Lung (tissue), 11 donors: ENCODE measurements at regions not wholly inside any gene's neighbourhood (a gene's known extent, or its start where the extent isn't known, plus 50 kb on each side); places are given as distances from the start of the nearest gene placed in this dataset.

Source experiments
- ATAC-seq: fragments of 200-7000 bp; cut with Tn5 transposase; one replicate; pipeline ENCODE4 v1.9.1; 2020; ENCODE audit warnings: moderate number of reproducible peaks; ENCODE audit not compliant: insufficient read depth, low FRiP score
- DNase-seq, 3 donors: peaks; one replicate each; pipeline ENCODE4 v3.0.0-alpha.2; 2013 to 2017
- H3K27ac ChIP-seq, 2 donors: one replicate each; pipeline ENCODE4 v1.5.1; 2013; ENCODE audit warnings: mild to moderate bottlenecking in 2 of 2, moderate library complexity in 2 of 2, control low read depth in 1 of 2, inconsistent platforms in 1 of 2, low read depth in 1 of 2, low read length in 1 of 2
- H3K27me3 ChIP-seq, 3 donors: one replicate each; pipeline ENCODE4 v1.5.1; 2013; ENCODE audit warnings: low read length in 2 of 3; ENCODE audit not compliant: control insufficient read depth in 3 of 3, insufficient read depth in 3 of 3
- H3K36me3 ChIP-seq, 4 donors: one replicate each; pipeline ENCODE4 v1.5.1; 2013; ENCODE audit warnings: low read length in 4 of 4, mild to moderate bottlenecking in 1 of 4, moderate library complexity in 1 of 4; ENCODE audit not compliant: control insufficient read depth in 4 of 4, insufficient read depth in 4 of 4
- H3K4me1 ChIP-seq, 5 donors: one replicate each; pipeline ENCODE4 v1.5.1; 2013; ENCODE audit warnings: low read length in 5 of 5, mild to moderate bottlenecking in 2 of 5, moderate library complexity in 1 of 5; ENCODE audit not compliant: control insufficient read depth in 5 of 5, insufficient read depth in 5 of 5
- H3K4me3 ChIP-seq: one replicate; pipeline ENCODE4 v1.5.1; 2013; ENCODE audit warnings: mild to moderate bottlenecking, control low read depth, moderate library complexity
- H3K9ac ChIP-seq, 2 donors: one replicate each; pipeline ENCODE4 v1.5.1; 2013; ENCODE audit warnings: low read length in 2 of 2, control low read depth in 1 of 2; ENCODE audit not compliant: insufficient read depth in 1 of 2
- H3K9me3 ChIP-seq, 4 donors: one replicate each; pipeline ENCODE4 v1.5.1; 2013; ENCODE audit warnings: low read length in 3 of 4, mild to moderate bottlenecking in 1 of 4, moderate library complexity in 1 of 4; ENCODE audit not compliant: control insufficient read depth in 4 of 4, insufficient read depth in 3 of 4
- CTCF ChIP-seq: IDR thresholded peaks from 2 replicates; pipeline ENCODE4 v1.5.1; 2012; ENCODE audit warnings: mild to moderate bottlenecking; ENCODE audit errors: control extremely low read depth, extremely low read depth
- WGBS, 2 donors: extraction: QIAGEN DNeasy Blood & Tissue Kit; methylation state at CpG; one replicate each; pipeline ENCODE4 v1.1.7; 2013; 5-methylcytosine and 5-hydroxymethylcytosine counted together
- donor health status: control.
- donor health status: control.
- donor health status: Bipolar disorder and iron deficiency.
- donor health status: healthy.
- donor health status: DM: yes; HTN: yes; CAD: no.

GRCh38 chr2:153307223-153307622 is 171.3 kb downstream of the RPRM start:
- 57 to 71% methylated on average over 3 of the region's 3 CpGs for WGBS, 2 donors
- DNase-seq (no peak), ATAC-seq (no peak)
- Histone ChIP-seq H3K4me1 (no peaks in the 10 kb centered on the region), H3K27me3 (no peaks in the 10 kb centered on the region), H3K9me3 (no peaks in the 10 kb centered on the region), H3K4me3 (no peak overlapping the region), H3K27ac (no peak overlapping the region), H3K9ac (no peak overlapping the region), H3K36me3 (no peaks in the 10 kb centered on the region)
- TF ChIP-seq CTCF, result no peak

GRCh38 chr2:153299809-153300208 is 178.8 kb downstream of the RPRM start:
- Histone ChIP-seq H3K9me3 (no peaks in the 10 kb centered on the region), H3K4me3 (no peak overlapping the region), H3K9ac (no peak overlapping the region), H3K27ac (no peak overlapping the region), H3K27me3 (no peaks in the 10 kb centered on the region), H3K4me1 (peaks cover 0 to 5% (median 0%) of the 10 kb centered on the region in 5 donors), H3K36me3 (no peaks in the 10 kb centered on the region)
- 74 to 91% methylated on average over 4 of the region's 4 CpGs for WGBS, 2 donors
- no peak for TF ChIP-seq CTCF
- DNase-seq (peak in 1 of 3 donors; percentile 4), ATAC-seq (peak; percentile 36)

- H3K27ac ChIP-seq, result no peak overlapping the region
- no peaks in the 10 kb centered on the region for H3K36me3 ChIP-seq
- no peak for DNase-seq
- no peak overlapping the region for H3K9ac ChIP-seq
- no peak overlapping the region for H3K4me3 ChIP-seq
- H3K27me3 ChIP-seq, result no peaks in the 10 kb centered on the region
- ATAC-seq, result no peak
- 70 to 81% methylated on average over 3 of the region's 3 CpGs for WGBS, 2 donors
- H3K4me1 ChIP-seq, result peaks cover 0 to 5% (median 0%) of the 10 kb centered on the region in 5 donors
- TF ChIP-seq CTCF, result no peak
- H3K9me3 ChIP-seq, result no peaks in the 10 kb centered on the region
Measured at GRCh38 chr2:153299217-153299616, 179.3 kb downstream of the RPRM start.

GRCh38 chr2:153294199-153294786 is 184.3 kb downstream of the RPRM start:
- DNase-seq (no peak), ATAC-seq (no peak)
- Histone ChIP-seq H3K9ac (no peak overlapping the region), H3K27me3 (no peaks in the 10 kb centered on the region), H3K9me3 (no peaks in the 10 kb centered on the region), H3K27ac (no peak overlapping the region), H3K4me3 (no peak overlapping the region), H3K36me3 (no peaks in the 10 kb centered on the region), H3K4me1 (peaks cover 0 to 5% (median 0%) of the 10 kb centered on the region in 5 donors)
- WGBS, 2 donors, result 38 to 63% methylated on average over 2 of the region's 2 CpGs
- no peak for TF ChIP-seq CTCF
